HCT116 (cell line): ENCODE measurements at regions not wholly inside any gene's neighbourhood (a gene's known extent, or its start where the extent isn't known, plus 50 kb on each side); places are given as distances from the start of the nearest gene placed in this dataset.

Experiments used
- ATAC-seq: fragments of 200-7000 bp; cut with Tn5 transposase; 2 replicates; pipeline ENCODE4 v1.9.1; 2020; ENCODE audit warnings: mild to moderate bottlenecking, moderate library complexity
- BruUV-seq: library from RNA; stranded (reverse); fragments of 400-500 nt; replicated peaks from 2 replicates; lab custom pipeline; 2021; lab: Mats Ljungman, UMichigan
- CTCF ChIA-PET: fragments of 300-600 bp; sonication (Branson Sonifier 250); formaldehyde crosslinking; loops from one replicate; lab custom pipeline; 2021; ENCODE audit warnings: antibody characterized with exemption; lab: Charles Lee
- POLR2A ChIA-PET: fragments of 300-600, 350-600 bp; sonication (Branson Sonifier 250); formaldehyde crosslinking; loops from one replicate; lab custom pipeline; 2021; ENCODE audit warnings: antibody characterized with exemption; lab: Charles Lee
- RAD21 ChIA-PET, 2 experiments: fragments of 300-600 bp; sonication (Branson Sonifier 250); formaldehyde crosslinking; loops; one replicate each; lab custom pipeline; 2023; ENCODE audit warnings: low total read pairs in 2 of 2; ENCODE audit not compliant: uncharacterized antibody in 2 of 2, unreplicated experiment in 2 of 2, low non-redundant PET in 1 of 2; lab: Charles Lee
- DNase-seq: peaks from one replicate; pipeline ENCODE4 v3.0.0-alpha.2; 2010; ENCODE audit warnings: low read depth, low spot score
- H2AFZ ChIP-seq: fragments of 200-600 bp; shearing (Covaris generic), sonication (generic); 2 replicates; pipeline ENCODE4 v1.6.1; 2017; ENCODE audit warnings: low read depth, mixed run types, mixed read lengths, antibody characterized with exemption, low read length; ENCODE audit not compliant: poor library complexity, severe bottlenecking
- H3K27ac ChIP-seq: 2 replicates; pipeline ENCODE4 v1.5.1; 2012; ENCODE audit warnings: low read depth, low read length
- H3K27me3 ChIP-seq: fragments of 200-600 bp; sonication (generic); 2 replicates; pipeline ENCODE4 v1.6.1; 2016; ENCODE audit warnings: mixed run types, low read length, mixed read lengths; ENCODE audit not compliant: insufficient read depth
- H3K36me3 ChIP-seq, 2 experiments: fragments of 200-500 bp in 1 of 2; fragments of 200-600 bp in 1 of 2; sonication (Bioruptor generic) in 1 of 2; sonication (generic) in 1 of 2; 2 replicates each; pipeline versions ENCODE4 v1.5.1 to v1.6.1; 2014 to 2016; ENCODE audit warnings: low read length in 2 of 2, inconsistent platforms in 1 of 2, mixed read lengths in 1 of 2, mixed run types in 1 of 2; ENCODE audit not compliant: insufficient read depth in 2 of 2, control insufficient read depth in 1 of 2
- H3K4me1 ChIP-seq, 2 experiments: fragments of 200-600 bp in 1 of 2; sonication (generic) in 1 of 2; 2 replicates each; pipeline versions ENCODE4 v1.5.1 to v1.6.1; 2012 to 2017; ENCODE audit warnings: low read length in 2 of 2, inconsistent platforms in 1 of 2, mild to moderate bottlenecking in 1 of 2, mixed read lengths in 1 of 2, mixed run types in 1 of 2, moderate library complexity in 1 of 2; ENCODE audit not compliant: insufficient read depth in 2 of 2, control insufficient read depth in 1 of 2
- H3K4me2 ChIP-seq: fragments of 200-600 bp; sonication (generic); 2 replicates; pipeline ENCODE4 v1.6.1; 2017; ENCODE audit warnings: mixed run types, low read length, mixed read lengths
- H3K4me3 ChIP-seq, 2 experiments: fragments of 200-600 bp in 1 of 2; sonication (generic) in 1 of 2; replicated peaks in 1 of 2; 2 replicates each; pipeline ENCODE4 v1.5.1; 2011 to 2016; ENCODE audit warnings: low read length in 2 of 2, control low read depth in 1 of 2, low read depth in 1 of 2, mild to moderate bottlenecking in 1 of 2, mixed read lengths in 1 of 2, mixed run types in 1 of 2
- H3K79me2 ChIP-seq: fragments of 200-600 bp; sonication (generic); 2 replicates; pipeline ENCODE4 v1.6.1; 2017; ENCODE audit warnings: mild to moderate bottlenecking, mixed run types, low read length, moderate library complexity, mixed read lengths; ENCODE audit not compliant: insufficient read depth
- H3K9ac ChIP-seq: fragments of 200-600 bp; sonication (generic); 2 replicates; pipeline ENCODE4 v1.6.1; 2016; ENCODE audit warnings: low read length, mixed read lengths
- H3K9me2 ChIP-seq: fragments of 200-600 bp; sonication (generic), shearing (Covaris generic); 2 replicates; pipeline ENCODE4 v1.6.1; 2017; ENCODE audit warnings: mixed run types, mild to moderate bottlenecking, moderate library complexity; ENCODE audit not compliant: insufficient read depth
- H3K9me3 ChIP-seq, 2 experiments: fragments of 200-500 bp in 1 of 2; fragments of 200-600 bp in 1 of 2; sonication (Bioruptor generic) in 1 of 2; sonication (generic) in 1 of 2; 2 replicates each; pipeline ENCODE4 v1.6.1; 2014 to 2017; ENCODE audit warnings: low read length in 2 of 2, mixed read lengths in 2 of 2, inconsistent platforms in 1 of 2, low read depth in 1 of 2, mild to moderate bottlenecking in 1 of 2, mixed run types in 1 of 2, moderate library complexity in 1 of 2; ENCODE audit not compliant: control insufficient read depth in 1 of 2, insufficient read depth in 1 of 2
- H4K20me1 ChIP-seq: fragments of 200-600 bp; sonication (generic), shearing (Covaris generic); 2 replicates; pipeline ENCODE4 v1.6.1; 2017; ENCODE audit warnings: mixed run types, mild to moderate bottlenecking, moderate library complexity; ENCODE audit not compliant: insufficient read depth
- ATF3 ChIP-seq: IDR thresholded peaks from 2 replicates; pipeline ENCODE4 v1.6.1; 2012
- CTCF ChIP-seq, 3 experiments: fragments of 200-600 bp in 1 of 3; sonication (generic) in 1 of 3; IDR thresholded peaks in 2 of 3; conservative IDR thresholded peaks in 1 of 3; 2 replicates each; pipeline ENCODE4 v1.5.1; 2012 to 2017; ENCODE audit warnings: low read depth in 2 of 3, low read length in 2 of 3, antibody characterized with exemption in 1 of 3, borderline replicate concordance in 1 of 3, control low read depth in 1 of 3, mild to moderate bottlenecking in 1 of 3, mixed read lengths in 1 of 3, mixed run types in 1 of 3, moderate library complexity in 1 of 3; ENCODE audit not compliant: insufficient read depth in 1 of 3
- EGR1 ChIP-seq: IDR thresholded peaks from 2 replicates; pipeline ENCODE4 v1.6.1; 2012; ENCODE audit warnings: low read depth
- JUND ChIP-seq: IDR thresholded peaks from 2 replicates; pipeline ENCODE4 v1.6.1; 2012
- POLR2A ChIP-seq: IDR thresholded peaks from 2 replicates; pipeline ENCODE4 v1.7.0; 2011; ENCODE audit warnings: borderline replicate concordance; ENCODE audit not compliant: insufficient read depth, insufficient read length; ENCODE audit errors: extremely low read depth
- POLR2AphosphoS5 ChIP-seq: IDR thresholded peaks from 2 replicates; pipeline ENCODE4 v1.6.1; 2011; ENCODE audit warnings: mild to moderate bottlenecking, low read depth, low read length, moderate library complexity
- SP1 ChIP-seq: IDR thresholded peaks from 2 replicates; pipeline ENCODE4 v1.6.1; 2012; ENCODE audit warnings: low read depth
- TCF7L2 ChIP-seq: IDR thresholded peaks from 2 replicates; pipeline ENCODE4 v1.7.0; 2011; ENCODE audit warnings: borderline replicate concordance, inconsistent platforms; ENCODE audit not compliant: insufficient read depth, insufficient read length; ENCODE audit errors: extremely low read depth
- YY1 ChIP-seq: IDR thresholded peaks from 2 replicates; pipeline ENCODE4 v1.6.1; 2011; ENCODE audit warnings: low read length, low read depth, moderate library complexity, mild to moderate bottlenecking; ENCODE audit not compliant: insufficient replicate concordance; ENCODE audit errors: extremely low read depth
- ZBTB33 ChIP-seq: IDR thresholded peaks from 2 replicates; pipeline ENCODE4 v1.6.1; 2011; ENCODE audit warnings: mild to moderate bottlenecking, low read length, moderate library complexity; ENCODE audit not compliant: insufficient replicate concordance; ENCODE audit errors: extremely low read depth
- ZNF274 ChIP-seq: fragments of 200-500 bp; sonication (Bioruptor generic); IDR thresholded peaks from 2 replicates; pipeline ENCODE4 v1.6.1; 2014; ENCODE audit warnings: mild to moderate bottlenecking, low read depth, low read length, inconsistent platforms
- intact Hi-C: fragments of 100-400 bp; cut with micrococcal nuclease; formaldehyde crosslinking; loops from 2 replicates; pipeline ENCODE4 v1.10.0; 2022

GRCh38 chr5:118518720-118519119 is 469.6 kb downstream of the DTWD2 start:
- no peak for ATAC-seq
- no peaks in the 10 kb centered on the region for H3K4me1 ChIP-seq
- no peak for DNase-seq
- CTCF ChIA-PET, result no interaction called here
- H3K36me3 ChIP-seq, result no peaks in the 10 kb centered on the region
- no peaks in the 10 kb centered on the region for H3K9me3 ChIP-seq
- RAD21 ChIA-PET, result no interaction called here
- POLR2A ChIA-PET, result no interaction called here
- peaks cover 3% of the 10 kb centered on the region; the same call in 1 of the 2 replicates for H3K27me3 ChIP-seq
- H3K27ac ChIP-seq, result no peak overlapping the region
- BruUV-seq, result no TSS peak
- H2AFZ ChIP-seq, result no peak overlapping the region
- intact Hi-C loops, result no loop called here
- H3K9me2 ChIP-seq, result no peaks in the 10 kb centered on the region
- no peak overlapping the region for H3K4me2 ChIP-seq
- H3K79me2 ChIP-seq, result no peaks in the 10 kb centered on the region
- H3K4me3 ChIP-seq, result no peak overlapping the region
- H4K20me1 ChIP-seq, result no peaks in the 10 kb centered on the region
- H3K9ac ChIP-seq, result no peak overlapping the region
- TF ChIP-seq JUND, result no peak
- TF ChIP-seq CTCF (IDR thresholded peaks at IDR 0.05 in 2 of 3, conservative IDR thresholded peaks at IDR 0.05 in 1 of 3; ENCODE audit: borderline replicate concordance in 1 of 3, insufficient read depth in 1 of 3, low read depth in 2 of 3, low read length in 2 of 3), result peak in 1 of 3 experiments; percentile 20; a peak in 1 of 6 replicates

GRCh38 chr5:118511846-118512245 is 476.5 kb downstream of the DTWD2 start:
- no TSS peak for BruUV-seq
- RAD21 ChIA-PET, result no interaction called here

More at GRCh38 chr5:118511846-118512245, 476.5 kb downstream of the DTWD2 start:
- intact Hi-C loops, result no loop called here
- H3K27me3 ChIP-seq, result no peaks in the 10 kb centered on the region
- no peaks in the 10 kb centered on the region for H3K9me2 ChIP-seq
- CTCF ChIA-PET, result no interaction called here
- no peaks in the 10 kb centered on the region for H3K4me1 ChIP-seq
- H3K27ac ChIP-seq, result no peak overlapping the region
- H3K36me3 ChIP-seq, result no peaks in the 10 kb centered on the region
- POLR2A ChIA-PET, result no interaction called here
- H3K4me3 ChIP-seq, result no peak overlapping the region
- no peaks in the 10 kb centered on the region for H3K79me2 ChIP-seq
- no peak overlapping the region for H2AFZ ChIP-seq
- H3K9ac ChIP-seq, result no peak overlapping the region
- H3K9me3 ChIP-seq, result no peaks in the 10 kb centered on the region
- DNase-seq, result no peak
- no peak for ATAC-seq
- TF ChIP-seq POLR2A (no peak), ZNF274 (no peak), ZBTB33 (no peak), EGR1 (no peak), POLR2AphosphoS5 (no peak), YY1 (no peak), TCF7L2 (no peak), SP1 (no peak), ATF3 (no peak)
- no peak overlapping the region for H3K4me2 ChIP-seq
- H4K20me1 ChIP-seq, result no peaks in the 10 kb centered on the region
